CD8-positive, alpha-beta memory T cell (primary cell): ENCODE measurements at regions not wholly inside any gene's neighbourhood (a gene's known extent, or its start where the extent isn't known, plus 50 kb on each side); places are given as distances from the start of the nearest gene placed in this dataset.

Experiments
- CTCF ChIA-PET: fragments of 350-600 bp; sonication (Branson Sonifier 250); formaldehyde crosslinking; loops from one replicate; lab custom pipeline; 2021; ENCODE audit warnings: antibody characterized with exemption; lab: Charles Lee
- POLR2A ChIA-PET: fragments of 350-600 bp; sonication (Branson Sonifier 250); formaldehyde crosslinking; loops from one replicate; lab custom pipeline; 2021; ENCODE audit warnings: antibody characterized with exemption; lab: Charles Lee
- DNase-seq, 5 donors: peaks; one replicate each; pipeline versions ENCODE4 v3.0.0 to v3.0.0-alpha.2; 2020 to 2022; ENCODE audit warnings: mixed read lengths in 1 of 5
- H3K27ac ChIP-seq: one replicate; pipeline ENCODE4 v1.7.0; 2013; ENCODE audit warnings: low read depth, mild to moderate bottlenecking, low read length, moderate library complexity
- H3K27me3 ChIP-seq: 2 replicates; pipeline ENCODE4 v1.7.0; 2013; ENCODE audit warnings: low read length, mild to moderate bottlenecking; ENCODE audit not compliant: insufficient read depth, poor library complexity, severe bottlenecking
- H3K36me3 ChIP-seq: 2 replicates; pipeline ENCODE4 v1.7.0; 2013; ENCODE audit warnings: mild to moderate bottlenecking, low read length, moderate library complexity; ENCODE audit not compliant: insufficient read depth
- H3K4me1 ChIP-seq: 2 replicates; pipeline ENCODE4 v1.7.0; 2013; ENCODE audit warnings: mild to moderate bottlenecking, low read length, moderate library complexity; ENCODE audit not compliant: insufficient read depth
- H3K4me3 ChIP-seq: 2 replicates; pipeline ENCODE4 v1.7.0; 2013; ENCODE audit warnings: mild to moderate bottlenecking, low read length
- H3K9me3 ChIP-seq: 2 replicates; pipeline ENCODE4 v1.7.0; 2013; ENCODE audit warnings: mild to moderate bottlenecking, low read length
- H3K27ac Mint-ChIP-seq, 8 donors: one replicate each; pipeline ENCODE4 v1.8.0; 2020 to 2021; ENCODE audit warnings: mixed read lengths in 8 of 8, mild to moderate bottlenecking in 6 of 8, inconsistent platforms in 3 of 8, moderate library complexity in 3 of 8
- H3K27me3 Mint-ChIP-seq, 2 donors: one replicate each; pipeline ENCODE4 v1.8.0; 2020 to 2021; ENCODE audit warnings: mixed read lengths in 2 of 2, mild to moderate bottlenecking in 1 of 2, moderate library complexity in 1 of 2
- H3K36me3 Mint-ChIP-seq, 3 donors: one replicate each; pipeline ENCODE4 v1.8.0; 2020 to 2021; ENCODE audit warnings: mixed read lengths in 3 of 3, inconsistent platforms in 1 of 3, mild to moderate bottlenecking in 1 of 3
- H3K4me1 Mint-ChIP-seq, 3 donors: one replicate each; pipeline ENCODE4 v1.8.0; 2020 to 2021; ENCODE audit warnings: mixed read lengths in 3 of 3, inconsistent platforms in 1 of 3, mild to moderate bottlenecking in 1 of 3
- H3K4me3 Mint-ChIP-seq, 7 donors: one replicate each; pipeline ENCODE4 v1.8.0; 2020 to 2021; ENCODE audit warnings: mixed read lengths in 7 of 7, mild to moderate bottlenecking in 6 of 7, moderate library complexity in 4 of 7, inconsistent platforms in 2 of 7
- H3K9me3 Mint-ChIP-seq, 5 donors: one replicate each; pipeline ENCODE4 v1.8.0; 2020 to 2022; ENCODE audit warnings: mixed read lengths in 5 of 5, mild to moderate bottlenecking in 3 of 5, moderate library complexity in 2 of 5, inconsistent platforms in 1 of 5

- Mint-ChIP-seq H3K36me3 (no peaks in the 10 kb centered on the region), H3K4me1 (no peaks in the 10 kb centered on the region), H3K27ac (no peak overlapping the region), H3K27me3 (no peaks in the 10 kb centered on the region), H3K4me3 (no peak overlapping the region), H3K9me3 (peaks cover 2 to 14% (median 9%) of the 10 kb centered on the region in 5 donors)
- ChIA-PET CTCF (no interaction called here), POLR2A (no interaction called here)
- DNase-seq: no peak
- no peaks in the 10 kb centered on the region for H3K9me3 ChIP-seq
- H3K27ac ChIP-seq: no peak overlapping the region
- H3K4me1 ChIP-seq: no peaks in the 10 kb centered on the region
- no peak overlapping the region for H3K4me3 ChIP-seq
- no peaks in the 10 kb centered on the region for H3K36me3 ChIP-seq
- H3K27me3 ChIP-seq: no peaks in the 10 kb centered on the region
Observed at GRCh38 chr6:66478705-66479104, 771.7 kb upstream of the EYS start.

- ChIA-PET POLR2A (no interaction called here), CTCF (no interaction called here)
- no peaks in the 10 kb centered on the region for H3K4me1 ChIP-seq
- Mint-ChIP-seq H3K27me3 (no peaks in the 10 kb centered on the region), H3K36me3 (no peaks in the 10 kb centered on the region), H3K4me1 (no peaks in the 10 kb centered on the region), H3K9me3 (peaks cover 0 to 35% (median 3%) of the 10 kb centered on the region in 5 donors), H3K27ac (no peak overlapping the region), H3K4me3 (no peak overlapping the region)
- no peaks in the 10 kb centered on the region for H3K9me3 ChIP-seq
- no peak for DNase-seq
- H3K36me3 ChIP-seq: no peaks in the 10 kb centered on the region
- no peaks in the 10 kb centered on the region for H3K27me3 ChIP-seq
- no peak overlapping the region for H3K4me3 ChIP-seq
- H3K27ac ChIP-seq: no peak overlapping the region
Observed at GRCh38 chr6:66435321-66435720, 728.3 kb upstream of the EYS start.

DNA sequence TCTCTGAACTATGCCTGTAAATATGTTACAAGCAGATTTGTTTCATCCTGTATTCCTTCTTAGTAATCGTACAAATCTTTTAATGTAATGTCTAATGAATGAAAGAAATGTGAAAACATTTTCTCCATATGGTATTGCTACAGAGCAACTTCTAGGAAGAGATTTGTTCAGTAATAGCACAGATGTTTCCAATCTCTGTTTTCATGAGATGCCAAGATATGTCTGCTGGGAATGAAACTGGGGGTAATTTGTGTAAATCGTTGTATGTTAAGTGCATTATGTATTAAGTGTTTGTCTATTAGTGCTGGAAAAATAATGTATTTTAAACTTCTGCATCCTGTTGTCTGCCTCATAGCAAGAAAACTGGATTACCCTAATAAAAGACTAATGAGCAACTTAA is 722.2 kb upstream of the EYS start:
- H3K27me3 Mint-ChIP-seq: no peaks in the 10 kb centered on the region
- no peak overlapping the region for H3K4me3 ChIP-seq
- no peak overlapping the region for H3K4me3 Mint-ChIP-seq
- ChIA-PET POLR2A (no interaction called here), CTCF (no interaction called here)
- no peak overlapping the region for H3K27ac ChIP-seq
- H3K36me3 ChIP-seq: no peaks in the 10 kb centered on the region
- H3K9me3 Mint-ChIP-seq: peaks cover 0 to 28% (median 23%) of the 10 kb centered on the region in 5 donors
- no peaks in the 10 kb centered on the region for H3K9me3 ChIP-seq
- no peak overlapping the region for H3K27ac Mint-ChIP-seq
- H3K27me3 ChIP-seq: no peaks in the 10 kb centered on the region
- no peaks in the 10 kb centered on the region for H3K4me1 ChIP-seq
- no peaks in the 10 kb centered on the region for H3K36me3 Mint-ChIP-seq
- DNase-seq: no peak
- no peaks in the 10 kb centered on the region for H3K4me1 Mint-ChIP-seq

DNA sequence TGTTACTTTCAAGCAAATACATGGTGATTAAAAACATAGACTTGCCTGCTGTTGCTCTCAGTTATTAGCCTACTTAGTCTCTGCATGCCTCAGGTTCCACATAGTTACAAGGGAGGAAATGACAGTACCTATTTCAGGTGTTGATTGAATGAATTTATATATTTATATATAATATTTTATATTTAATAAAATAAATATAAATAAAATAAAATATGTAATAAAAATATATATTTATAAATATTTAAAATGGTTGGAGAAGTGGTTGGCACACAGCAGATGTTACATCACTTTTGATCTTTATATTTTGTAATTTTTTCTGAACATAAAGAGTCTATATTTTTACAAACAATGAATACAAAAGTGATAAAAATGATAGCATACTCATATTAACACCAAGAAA is 716.0 kb upstream of the EYS start:
- no peaks in the 10 kb centered on the region for H3K4me1 ChIP-seq
- CTCF ChIA-PET: no interaction called here

GRCh38 chr6:66421570-66421969 is 714.5 kb upstream of the EYS start:
- no peak overlapping the region for H3K4me3 ChIP-seq
- no peak overlapping the region for H3K27ac ChIP-seq
- no peak for DNase-seq
- ChIA-PET POLR2A (no interaction called here), CTCF (no interaction called here)
- H3K4me1 Mint-ChIP-seq: no peaks in the 10 kb centered on the region
- H3K4me1 ChIP-seq: no peaks in the 10 kb centered on the region
- peaks cover 3 to 26% (median 14%) of the 10 kb centered on the region in 5 donors for H3K9me3 Mint-ChIP-seq
- no peaks in the 10 kb centered on the region for H3K36me3 ChIP-seq
- H3K36me3 Mint-ChIP-seq: no peaks in the 10 kb centered on the region
- no peak overlapping the region for H3K4me3 Mint-ChIP-seq
- no peak overlapping the region for H3K27ac Mint-ChIP-seq
- no peaks in the 10 kb centered on the region for H3K9me3 ChIP-seq
- no peaks in the 10 kb centered on the region for H3K27me3 Mint-ChIP-seq
- H3K27me3 ChIP-seq: no peaks in the 10 kb centered on the region

More for the DNA sequence above, 716.0 kb upstream of the EYS start:
- Histone ChIP-seq H3K27me3 (no peaks in the 10 kb centered on the region), H3K9me3 (no peaks in the 10 kb centered on the region), H3K4me3 (no peak overlapping the region), H3K36me3 (no peaks in the 10 kb centered on the region), H3K27ac (no peak overlapping the region)
- DNase-seq: no peak
- peaks cover 3 to 31% (median 14%) of the 10 kb centered on the region in 5 donors for H3K9me3 Mint-ChIP-seq
- no peak overlapping the region for H3K4me3 Mint-ChIP-seq
- POLR2A ChIA-PET: no interaction called here
- no peak overlapping the region for H3K27ac Mint-ChIP-seq
- no peaks in the 10 kb centered on the region for H3K4me1 Mint-ChIP-seq
- no peaks in the 10 kb centered on the region for H3K27me3 Mint-ChIP-seq
- H3K36me3 Mint-ChIP-seq: no peaks in the 10 kb centered on the region

- ChIA-PET POLR2A (no interaction called here), CTCF (no interaction called here)
- Mint-ChIP-seq H3K27me3 (no peaks in the 10 kb centered on the region), H3K4me1 (no peaks in the 10 kb centered on the region), H3K4me3 (no peak overlapping the region), H3K27ac (no peak overlapping the region), H3K36me3 (no peaks in the 10 kb centered on the region), H3K9me3 (peaks cover 3 to 23% (median 14%) of the 10 kb centered on the region in 5 donors)
- no peaks in the 10 kb centered on the region for H3K27me3 ChIP-seq
- DNase-seq: no peak
- H3K4me3 ChIP-seq: no peak overlapping the region
- H3K9me3 ChIP-seq: no peaks in the 10 kb centered on the region
- H3K4me1 ChIP-seq: no peaks in the 10 kb centered on the region
- no peak overlapping the region for H3K27ac ChIP-seq
- H3K36me3 ChIP-seq: no peaks in the 10 kb centered on the region
Observed at GRCh38 chr6:66418906-66419305, 711.9 kb upstream of the EYS start.

GRCh38 chr6:66403966-66404365 is 696.9 kb upstream of the EYS start:
- Histone ChIP-seq H3K36me3 (no peaks in the 10 kb centered on the region), H3K9me3 (no peaks in the 10 kb centered on the region), H3K27me3 (no peaks in the 10 kb centered on the region), H3K4me1 (no peaks in the 10 kb centered on the region), H3K4me3 (no peak overlapping the region), H3K27ac (no peak overlapping the region)
- POLR2A ChIA-PET: no interaction called here
- Mint-ChIP-seq H3K27me3 (no peaks in the 10 kb centered on the region), H3K36me3 (no peaks in the 10 kb centered on the region), H3K27ac (no peak overlapping the region), H3K9me3 (peaks cover 3 to 12% (median 5%) of the 10 kb centered on the region in 5 donors), H3K4me1 (no peaks in the 10 kb centered on the region), H3K4me3 (no peak overlapping the region)
- CTCF ChIA-PET: no interaction called here
- DNase-seq: no peak

DNA sequence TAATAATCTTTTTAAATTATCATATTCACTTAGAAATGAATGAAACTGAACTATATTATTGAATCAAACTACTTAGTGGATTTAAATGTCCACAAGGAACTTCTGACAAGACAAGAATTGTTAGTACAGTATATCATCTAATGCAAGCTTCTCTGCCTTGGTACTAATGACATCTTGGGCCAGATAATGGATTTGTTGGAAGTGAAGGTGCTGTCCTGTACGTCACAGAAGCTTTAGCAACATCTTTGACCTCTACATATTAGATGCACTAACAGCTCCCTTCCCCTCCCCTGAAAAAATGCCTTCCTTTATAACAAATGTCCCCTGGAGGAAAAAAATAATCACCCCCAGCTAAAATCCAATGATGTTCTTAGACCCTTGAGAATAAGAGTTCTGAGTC is 695.8 kb upstream of the EYS start:
- no peaks in the 10 kb centered on the region for H3K4me1 Mint-ChIP-seq
- H3K4me3 ChIP-seq: no peak overlapping the region
- H3K4me3 Mint-ChIP-seq: no peak overlapping the region
- POLR2A ChIA-PET: no interaction called here
- no peak overlapping the region for H3K27ac Mint-ChIP-seq
- CTCF ChIA-PET: no interaction called here
- no peaks in the 10 kb centered on the region for H3K36me3 ChIP-seq
- H3K4me1 ChIP-seq: no peaks in the 10 kb centered on the region
- H3K27me3 Mint-ChIP-seq: no peaks in the 10 kb centered on the region
- no peak overlapping the region for H3K27ac ChIP-seq
- no peaks in the 10 kb centered on the region for H3K27me3 ChIP-seq
- no peaks in the 10 kb centered on the region for H3K9me3 ChIP-seq
- DNase-seq: no peak
- no peaks in the 10 kb centered on the region for H3K36me3 Mint-ChIP-seq
- peaks cover 4 to 16% (median 7%) of the 10 kb centered on the region in 5 donors for H3K9me3 Mint-ChIP-seq

DNA sequence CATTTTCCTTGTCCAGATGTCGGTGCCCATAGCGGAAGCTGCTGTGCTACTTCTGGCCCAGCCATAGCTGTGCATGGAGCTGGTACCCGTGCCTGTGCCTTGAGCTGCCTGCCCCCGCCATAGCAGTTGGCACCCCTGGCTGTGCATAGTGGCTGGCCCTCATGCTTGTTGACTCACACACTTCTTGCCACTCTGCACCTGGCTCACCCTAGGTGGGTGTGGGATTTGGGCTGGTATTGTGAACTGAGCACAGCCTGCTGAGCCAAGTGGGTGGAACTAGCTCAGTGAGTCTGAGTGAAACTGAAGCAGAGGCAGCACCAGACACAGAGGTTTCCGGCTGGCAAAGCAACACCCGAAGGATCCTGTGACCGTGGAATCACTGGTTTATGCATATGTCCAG is 689.5 kb upstream of the EYS start:
- Histone ChIP-seq H3K9me3 (no peaks in the 10 kb centered on the region), H3K27me3 (no peaks in the 10 kb centered on the region), H3K4me1 (no peaks in the 10 kb centered on the region), H3K4me3 (no peak overlapping the region), H3K36me3 (no peaks in the 10 kb centered on the region), H3K27ac (no peak overlapping the region)
- ChIA-PET POLR2A (no interaction called here), CTCF (no interaction called here)
- DNase-seq: no peak
- no peak overlapping the region for H3K27ac Mint-ChIP-seq
- H3K36me3 Mint-ChIP-seq: no peaks in the 10 kb centered on the region
- peaks cover 6 to 20% (median 13%) of the 10 kb centered on the region in 5 donors for H3K9me3 Mint-ChIP-seq
- no peak overlapping the region for H3K4me3 Mint-ChIP-seq
- no peaks in the 10 kb centered on the region for H3K27me3 Mint-ChIP-seq
- H3K4me1 Mint-ChIP-seq: no peaks in the 10 kb centered on the region
